GM19372 (cell line): ENCODE measurements at regions not wholly inside any gene's neighbourhood (a gene's known extent, or its start where the extent isn't known, plus 50 kb on each side); places are given as distances from the start of the nearest gene placed in this dataset.
"Not testable (repeated sequence)": the region's sequence is repeated elsewhere in the genome, so short reads cannot be mapped to it uniquely, and the experiment has no call there.

ENCODE experiments used
- ATAC-seq: cut with Tn5 transposase; IDR thresholded peaks from one replicate; pipeline ENCODE4 v1.9.1; 2021; ENCODE audit warnings: mild to moderate bottlenecking, low read depth, moderate library complexity; ENCODE audit not compliant: unreplicated experiment

DNA sequence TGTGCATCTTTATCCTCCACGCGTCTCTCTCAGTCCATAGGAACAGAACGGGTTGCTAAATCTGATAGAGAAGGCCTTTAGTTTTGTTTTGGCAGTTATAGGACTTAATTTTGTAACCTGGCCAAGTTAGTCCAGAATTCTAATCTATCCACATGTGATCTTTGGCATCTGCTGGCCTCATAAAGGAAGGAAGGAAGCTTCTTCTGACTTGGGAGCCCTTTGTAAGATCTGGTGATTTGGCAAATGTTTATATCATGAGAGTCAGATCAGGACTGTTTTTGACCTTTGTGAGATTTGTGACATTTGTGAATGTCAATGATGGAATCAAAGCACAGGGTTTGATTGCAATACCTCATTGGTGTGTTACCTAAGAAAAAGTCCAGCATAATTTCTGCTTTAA is 96.4 kb upstream of the MTLN start:
- not testable (repeated sequence) for ATAC-seq

DNA sequence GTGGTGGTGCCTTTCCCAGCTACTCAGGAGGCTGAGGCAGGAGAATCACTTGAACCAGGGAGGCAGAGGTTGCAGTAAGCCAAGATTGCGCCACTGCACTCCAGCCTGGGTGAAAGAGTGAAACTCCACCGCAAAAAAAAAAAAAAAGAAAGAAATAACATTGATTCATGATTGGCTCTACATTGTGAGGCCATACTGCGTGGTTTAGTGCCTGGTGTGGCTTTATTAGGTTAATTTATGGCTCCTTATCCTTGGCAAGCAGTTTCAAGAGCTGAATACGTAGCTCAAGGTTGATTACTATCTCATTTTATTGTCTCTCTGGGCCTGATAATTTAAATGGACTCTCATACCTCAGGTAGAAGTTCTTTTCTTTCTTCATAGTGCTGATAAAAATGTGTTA is 80.5 kb upstream of the MTLN start:
- not testable (repeated sequence) for ATAC-seq

DNA sequence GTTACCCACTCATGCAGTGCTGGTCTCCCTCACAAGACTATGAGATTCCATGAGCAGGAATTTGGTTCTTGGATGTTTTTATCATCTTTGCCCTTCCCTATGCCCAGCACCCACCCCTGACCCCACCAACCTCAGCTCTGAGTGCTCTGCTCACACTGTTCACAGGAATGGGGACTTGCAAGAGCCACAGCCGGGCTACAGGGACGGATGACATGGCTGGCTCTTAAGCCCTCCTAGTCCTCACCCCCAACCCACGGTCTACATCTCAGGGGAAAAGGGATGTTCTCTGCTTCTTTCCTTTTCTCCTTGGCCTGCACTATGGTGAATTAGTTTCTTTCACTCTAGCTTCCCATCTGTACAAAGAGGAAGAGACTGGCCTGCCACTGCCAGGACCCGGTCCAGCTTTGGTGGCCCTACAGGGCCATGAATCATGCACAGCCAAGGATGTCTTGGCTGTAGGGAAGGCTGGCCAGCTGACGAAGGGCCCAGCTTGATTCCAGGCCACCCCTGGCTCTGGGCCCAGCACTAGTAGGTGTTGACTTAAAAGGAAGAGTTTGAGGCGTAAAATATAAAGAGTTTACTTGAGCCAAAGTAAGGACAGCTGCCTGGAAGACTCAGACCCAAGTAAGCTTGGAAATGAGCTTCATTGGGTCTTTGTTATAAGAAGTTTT is 79.7 kb upstream of the MTLN start:
- not testable (repeated sequence) for ATAC-seq

GRCh38 chr2:110287817-110288216 is 75.5 kb upstream of the MTLN start:
- not testable (repeated sequence) for ATAC-seq

DNA sequence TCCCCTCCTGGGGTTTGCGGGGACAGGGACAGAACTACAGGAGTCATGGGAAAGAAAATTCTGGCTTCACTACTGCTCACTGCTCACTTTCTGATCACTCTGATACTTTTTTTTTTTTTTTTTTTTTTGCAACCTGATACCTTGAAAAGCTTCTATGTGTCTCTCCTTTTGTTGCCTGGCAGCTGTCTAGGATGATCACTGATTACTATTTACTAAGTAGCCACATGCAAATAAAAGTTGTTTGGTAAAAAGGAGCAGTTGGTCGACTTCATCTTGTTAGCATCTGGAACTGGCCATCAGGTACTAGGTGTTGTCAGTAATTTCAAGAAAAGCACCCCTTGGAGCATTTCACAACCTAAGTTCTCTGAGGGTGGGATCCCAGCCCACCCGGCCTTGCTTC is 74.9 kb upstream of the MTLN start:
- ATAC-seq, result not testable (repeated sequence)

DNA sequence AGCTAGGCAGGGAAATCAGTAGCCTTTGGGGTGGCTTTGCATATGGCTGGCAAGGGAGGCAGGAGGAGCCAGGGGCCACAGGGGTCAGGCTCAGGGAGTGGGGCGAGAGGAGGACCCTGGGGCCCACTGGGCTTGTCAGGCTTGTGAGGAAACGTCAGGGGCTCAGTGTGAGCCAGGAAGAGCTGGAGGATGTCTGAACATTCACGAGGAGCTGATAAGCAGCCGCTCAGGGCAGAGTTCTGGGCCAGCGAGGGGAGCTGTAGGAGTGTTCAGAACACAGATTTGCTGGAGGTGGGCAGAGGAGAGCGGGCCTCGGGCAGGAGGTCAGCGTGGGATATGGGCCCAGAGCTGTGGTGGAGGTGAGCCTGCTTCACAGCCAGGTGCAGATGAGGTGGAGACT is 72.7 kb upstream of the MTLN start:
- ATAC-seq, result not testable (repeated sequence)

- ATAC-seq, result not testable (repeated sequence)
These were observed 68.5 kb upstream of the MTLN start for GRCh38 chr2:110280804-110281203.

DNA sequence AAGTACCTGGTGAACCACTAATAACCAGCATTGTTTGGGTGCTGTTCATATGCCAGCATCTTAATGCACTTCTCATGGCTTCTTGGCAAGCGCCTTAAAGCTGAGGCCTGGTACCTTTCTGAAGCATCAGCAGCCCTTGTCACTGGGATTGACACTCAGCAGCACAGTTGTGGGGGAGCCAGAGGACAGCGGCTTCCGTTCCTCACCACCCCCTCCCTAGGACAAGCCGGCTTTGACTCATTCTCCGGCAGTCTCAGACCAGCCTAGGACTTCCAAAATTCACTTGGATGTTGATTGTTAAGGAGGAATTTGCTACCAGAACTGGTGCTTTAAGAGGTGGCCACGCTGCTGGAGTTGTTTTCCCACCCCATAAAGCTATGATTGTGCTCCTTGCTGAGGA is 64.7 kb upstream of the MTLN start:
- not testable (repeated sequence) for ATAC-seq

DNA sequence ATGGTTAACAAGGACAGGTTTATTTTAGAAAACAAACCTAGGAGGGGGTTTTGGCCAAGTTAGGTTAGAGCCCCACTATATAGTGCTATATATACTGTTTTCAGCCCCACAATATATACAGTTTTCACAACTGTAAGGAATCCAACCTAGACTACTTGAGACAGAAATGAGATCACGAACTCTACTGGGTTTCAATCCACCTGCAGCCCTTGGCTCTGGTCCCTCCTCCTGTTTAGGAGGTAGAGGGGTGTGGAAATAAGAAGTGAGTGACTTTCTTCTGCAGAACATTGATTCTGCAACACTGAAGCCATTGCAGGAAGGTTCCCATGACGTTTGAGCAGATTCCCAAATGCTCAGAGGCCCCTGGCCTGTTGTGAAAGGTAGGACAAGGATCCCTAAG is 63.7 kb upstream of the MTLN start:
- not testable (repeated sequence) for ATAC-seq

GRCh38 chr2:110269674-110270073 is 57.3 kb upstream of the MTLN start:
- ATAC-seq, result not testable (repeated sequence)

- ATAC-seq, result peak; percentile 61
These were observed 55.6 kb upstream of the MTLN start for GRCh38 chr2:110267828-110268407.

DNA sequence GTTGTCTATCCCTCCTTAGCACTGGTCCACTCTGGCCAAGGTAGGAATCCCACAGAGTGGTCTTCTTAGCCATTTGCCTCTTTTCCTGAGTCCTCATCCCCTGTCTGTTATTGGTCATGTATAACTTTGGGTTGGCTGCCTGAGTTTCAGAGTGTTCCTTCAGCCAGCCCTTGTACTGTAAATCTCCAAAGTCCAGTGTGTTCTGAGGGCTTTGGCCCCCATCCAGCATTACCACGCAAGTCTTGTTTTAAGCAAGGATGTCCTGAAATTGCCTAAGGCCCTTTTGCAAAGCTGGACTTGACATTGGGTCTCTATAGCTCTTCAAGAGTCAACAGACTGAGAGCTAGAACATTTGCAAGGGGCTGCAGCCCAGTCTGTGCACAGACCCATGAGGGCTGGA is 52.5 kb upstream of the MTLN start:
- ATAC-seq, result not testable (repeated sequence)

GRCh38 chr2:110264076-110264681 is 51.8 kb upstream of the MTLN start:
- not testable (repeated sequence) for ATAC-seq

GRCh38 chr2:110263462-110263861 is 51.1 kb upstream of the MTLN start:
- not testable (repeated sequence) for ATAC-seq
